Uterus (tissue), 3 donors: ENCODE measurements at regions not wholly inside any gene's neighbourhood (a gene's known extent, or its start where the extent isn't known, plus 50 kb on each side); places are given as distances from the start of the nearest gene placed in this dataset.

Experiments used
- DNase-seq, 2 donors: peaks; one replicate each; pipeline ENCODE4 v3.0.0-alpha.2; 2019 to 2020
- H3K27ac ChIP-seq, 2 donors: fragments of 200-600 bp; sonication (generic); 1 replicate in 1 of 2; 2 replicates in 1 of 2; pipeline ENCODE4 v1.5.1; 2016 to 2018
- H3K27me3 ChIP-seq, 2 donors: fragments of 200-600 bp; sonication (generic); one replicate each; pipeline ENCODE4 v1.5.1; 2018 to 2019; ENCODE audit warnings: control low read depth in 1 of 2
- H3K36me3 ChIP-seq, 2 donors: fragments of 200-600 bp; sonication (generic); one replicate each; pipeline ENCODE4 v1.5.1; 2019; ENCODE audit warnings: control low read depth in 1 of 2
- H3K4me1 ChIP-seq, 2 donors: fragments of 200-600 bp; sonication (generic); one replicate each; pipeline ENCODE4 v1.5.1; 2018 to 2019; ENCODE audit warnings: control low read depth in 1 of 2
- H3K4me3 ChIP-seq, 2 donors: fragments of 200-600 bp; sonication (generic); 1 replicate in 1 of 2; 2 replicates in 1 of 2; pipeline ENCODE4 v1.5.1; 2018 to 2019; ENCODE audit warnings: mild to moderate bottlenecking in 1 of 2
- H3K9me3 ChIP-seq, 2 donors: fragments of 200-600 bp; sonication (generic); one replicate each; pipeline ENCODE4 v1.5.1; 2019; ENCODE audit warnings: control low read depth in 1 of 2
- CTCF ChIP-seq, 4 experiments: fragments of 200-600 bp in 2 of 4; fragments of 450-650 bp in 2 of 4; sonication (generic) in 2 of 4; IDR thresholded peaks; one replicate each; pipeline ENCODE4 v1.5.1; 2016 to 2019; ENCODE audit warnings: antibody characterized with exemption in 4 of 4, mild to moderate bottlenecking in 2 of 4, moderate library complexity in 1 of 4
- POLR2A ChIP-seq, 2 donors: fragments of 450-650 bp; IDR thresholded peaks; one replicate each; pipeline ENCODE4 v1.6.1; 2016; ENCODE audit warnings: antibody characterized with exemption in 2 of 2, mild to moderate bottlenecking in 1 of 2, moderate library complexity in 1 of 2
- intact Hi-C: fragments of 100-400 bp; cut with DNase I; formaldehyde crosslinking; loops from one replicate; pipeline ENCODE4 v1.15.1; 2023; ENCODE audit warnings: low total_unique reads
- donor health status: DM: yes; HTN: yes; CAD: no.

GRCh38 chr18:39491408-39491807, 1925.8 kb upstream of the CELF4 start:
- Histone ChIP-seq H3K4me3 (no peak overlapping the region), H3K4me1 (no peaks in the 10 kb centered on the region), H3K36me3 (no peaks in the 10 kb centered on the region), H3K27me3 (no peaks in the 10 kb centered on the region), H3K27ac (no peak overlapping the region), H3K9me3 (no peaks in the 10 kb centered on the region)
- intact Hi-C loops = no loop called here
- no peak for TF ChIP-seq CTCF (IDR thresholded peaks at IDR 0.05)
- no peak for TF ChIP-seq POLR2A (IDR thresholded peaks at IDR 0.05)
- DNase-seq = no peak

GRCh38 chr18:39489431-39489830, 1923.8 kb upstream of the CELF4 start:
- no peak overlapping the region for H3K4me3 ChIP-seq
- no peaks in the 10 kb centered on the region for H3K27me3 ChIP-seq
- TF ChIP-seq CTCF (IDR thresholded peaks at IDR 0.05) (no peak), POLR2A (IDR thresholded peaks at IDR 0.05) (no peak)
- no peaks in the 10 kb centered on the region for H3K4me1 ChIP-seq
- H3K9me3 ChIP-seq = no peaks in the 10 kb centered on the region
- no peaks in the 10 kb centered on the region for H3K36me3 ChIP-seq
- no peak for DNase-seq
- intact Hi-C loops = no loop called here
- no peak overlapping the region for H3K27ac ChIP-seq

GRCh38 chr18:39487932-39488331, 1922.3 kb upstream of the CELF4 start:
- Histone ChIP-seq H3K9me3 (no peaks in the 10 kb centered on the region), H3K27me3 (no peaks in the 10 kb centered on the region), H3K4me1 (no peaks in the 10 kb centered on the region), H3K4me3 (no peak overlapping the region), H3K27ac (no peak overlapping the region), H3K36me3 (no peaks in the 10 kb centered on the region)
- no peak for DNase-seq
- no peak for TF ChIP-seq CTCF (IDR thresholded peaks at IDR 0.05)
- intact Hi-C loops = no loop called here

GRCh38 chr18:39486268-39486667, 1920.7 kb upstream of the CELF4 start:
- no peaks in the 10 kb centered on the region for H3K36me3 ChIP-seq
- TF ChIP-seq POLR2A (IDR thresholded peaks at IDR 0.05) = no peak
- no peak for TF ChIP-seq CTCF (IDR thresholded peaks at IDR 0.05)
- H3K27me3 ChIP-seq = no peaks in the 10 kb centered on the region
- DNase-seq = no peak
- no peak overlapping the region for H3K4me3 ChIP-seq
- H3K9me3 ChIP-seq = no peaks in the 10 kb centered on the region
- no peak overlapping the region for H3K27ac ChIP-seq
- intact Hi-C loops = no loop called here
- no peaks in the 10 kb centered on the region for H3K4me1 ChIP-seq

GRCh38 chr18:39485696-39486095, 1920.1 kb upstream of the CELF4 start:
- intact Hi-C loops = no loop called here
- Histone ChIP-seq H3K4me3 (no peak overlapping the region), H3K4me1 (no peaks in the 10 kb centered on the region), H3K27me3 (no peaks in the 10 kb centered on the region), H3K36me3 (no peaks in the 10 kb centered on the region), H3K9me3 (no peaks in the 10 kb centered on the region), H3K27ac (no peak overlapping the region)
- TF ChIP-seq CTCF (IDR thresholded peaks at IDR 0.05) (no peak), POLR2A (IDR thresholded peaks at IDR 0.05) (no peak)
- DNase-seq = no peak
